Keratinocyte (primary cell): ENCODE measurements at regions not wholly inside any gene's neighbourhood (a gene's known extent, or its start where the extent isn't known, plus 50 kb on each side); places are given as distances from the start of the nearest gene placed in this dataset.

Source experiments
- EZH2 ChIP-seq: IDR thresholded peaks from one replicate; pipeline ENCODE4 v1.6.1; 2012; ENCODE audit warnings: inconsistent platforms, mild to moderate bottlenecking, low read length, moderate library complexity
- TF ChIP-seq, protein P1 (sequence below), 3 experiments: IDR thresholded peaks in 1 of 3; conservative IDR thresholded peaks in 1 of 3; optimal IDR thresholded peaks in 1 of 3; 2 replicates in 2 of 3; 3 replicates in 1 of 3; pipeline versions ENCODE3 to v1.5.1; 2011; ENCODE audit warnings: low read length in 3 of 3, mild to moderate bottlenecking in 3 of 3, moderate library complexity in 2 of 3, control low read depth in 1 of 3, inconsistent platforms in 1 of 3; ENCODE audit not compliant: insufficient read depth in 2 of 3; ENCODE audit errors: extremely low read depth in 1 of 3

DNA sequence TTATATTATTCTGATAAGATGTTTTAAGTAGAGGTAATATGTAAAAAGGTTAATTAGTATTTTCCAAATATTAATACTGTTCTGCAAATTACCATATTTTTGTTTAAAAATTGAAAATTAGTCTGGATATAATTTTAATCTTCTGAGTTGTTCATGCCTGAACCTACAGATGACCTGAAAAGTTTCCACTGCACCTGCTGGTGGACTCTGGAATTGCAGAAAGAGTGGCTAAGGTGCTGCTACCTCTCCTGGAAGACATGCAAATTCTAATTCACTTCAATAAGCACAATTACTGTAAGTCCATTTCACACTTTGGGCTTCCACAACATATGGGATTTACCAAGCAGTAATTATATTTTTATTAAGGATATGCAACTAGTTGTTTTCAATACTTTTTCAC, 77.7 kb upstream of the OLIG3 start:
- no peak for TF ChIP-seq EZH2
- TF ChIP-seq, protein P1, sequence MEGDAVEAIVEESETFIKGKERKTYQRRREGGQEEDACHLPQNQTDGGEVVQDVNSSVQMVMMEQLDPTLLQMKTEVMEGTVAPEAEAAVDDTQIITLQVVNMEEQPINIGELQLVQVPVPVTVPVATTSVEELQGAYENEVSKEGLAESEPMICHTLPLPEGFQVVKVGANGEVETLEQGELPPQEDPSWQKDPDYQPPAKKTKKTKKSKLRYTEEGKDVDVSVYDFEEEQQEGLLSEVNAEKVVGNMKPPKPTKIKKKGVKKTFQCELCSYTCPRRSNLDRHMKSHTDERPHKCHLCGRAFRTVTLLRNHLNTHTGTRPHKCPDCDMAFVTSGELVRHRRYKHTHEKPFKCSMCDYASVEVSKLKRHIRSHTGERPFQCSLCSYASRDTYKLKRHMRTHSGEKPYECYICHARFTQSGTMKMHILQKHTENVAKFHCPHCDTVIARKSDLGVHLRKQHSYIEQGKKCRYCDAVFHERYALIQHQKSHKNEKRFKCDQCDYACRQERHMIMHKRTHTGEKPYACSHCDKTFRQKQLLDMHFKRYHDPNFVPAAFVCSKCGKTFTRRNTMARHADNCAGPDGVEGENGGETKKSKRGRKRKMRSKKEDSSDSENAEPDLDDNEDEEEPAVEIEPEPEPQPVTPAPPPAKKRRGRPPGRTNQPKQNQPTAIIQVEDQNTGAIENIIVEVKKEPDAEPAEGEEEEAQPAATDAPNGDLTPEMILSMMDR (optimal IDR thresholded peaks at IDR 0.05 in 1 of 3, IDR thresholded peaks at IDR 0.05 in 1 of 3, conservative IDR thresholded peaks at IDR 0.05 in 1 of 3; ENCODE audit: extremely low read depth in 1 of 3, insufficient read depth in 2 of 3, low read length in 3 of 3): peak; percentile 59 to 69 (median 62)
